Stimulated activated CD8-positive, alpha-beta memory T cell treated with anti-CD3 and anti-CD28 coated beads, Interleukin-2, amount 100 ng/mL, for 48 hours (primary cell): ENCODE measurements at regions not wholly inside any gene's neighbourhood (a gene's known extent, or its start where the extent isn't known, plus 50 kb on each side); places are given as distances from the start of the nearest gene placed in this dataset.
"Not testable (repeated sequence)": the region's sequence is repeated elsewhere in the genome, so short reads cannot be mapped to it uniquely, and the experiment has no call there.

Source experiments
- DNase-seq, 2 donors: peaks; one replicate each; pipeline ENCODE4 v3.0.0-alpha.2; 2020; ENCODE audit warnings: low read depth in 2 of 2

GRCh38 chr2:128596396-128597120 is 277.9 kb upstream of the HS6ST1 start:
- DNase-seq = no peak

DNA sequence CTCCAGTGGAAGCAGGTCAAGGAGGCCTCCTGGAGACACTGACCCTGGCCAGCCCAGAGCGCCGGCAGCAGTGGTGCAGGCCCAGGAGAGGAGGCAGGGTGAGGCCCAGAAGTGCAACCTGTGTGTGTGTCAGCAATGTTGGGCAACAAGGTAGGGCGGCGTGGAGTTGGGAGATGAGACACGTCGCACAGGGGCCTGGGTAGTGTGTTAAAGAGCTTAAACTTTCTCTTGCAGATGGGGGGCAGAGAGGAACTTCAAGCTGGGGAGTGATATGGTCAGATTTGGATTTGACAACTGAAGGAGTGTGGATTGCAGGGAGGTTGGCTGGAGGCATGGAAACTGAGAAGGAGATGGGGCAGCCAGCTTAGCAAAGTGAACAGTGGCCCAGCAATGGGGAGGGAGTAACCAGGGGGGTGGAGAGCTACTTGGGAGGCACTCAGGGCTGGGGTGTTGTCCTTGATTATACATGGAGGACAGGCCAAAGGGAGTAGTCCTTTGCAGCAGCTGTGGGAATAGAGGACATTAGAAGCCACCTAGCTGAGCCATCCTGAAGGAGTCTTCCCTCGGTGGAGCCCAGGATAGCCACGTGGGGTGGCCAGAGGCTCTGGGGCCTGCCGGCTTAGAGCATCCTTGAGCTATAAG is 278.6 kb upstream of the HS6ST1 start:
- DNase-seq = no peak

GRCh38 chr2:128598260-128598659 is 279.6 kb upstream of the HS6ST1 start:
- DNase-seq = not testable (repeated sequence)

DNA sequence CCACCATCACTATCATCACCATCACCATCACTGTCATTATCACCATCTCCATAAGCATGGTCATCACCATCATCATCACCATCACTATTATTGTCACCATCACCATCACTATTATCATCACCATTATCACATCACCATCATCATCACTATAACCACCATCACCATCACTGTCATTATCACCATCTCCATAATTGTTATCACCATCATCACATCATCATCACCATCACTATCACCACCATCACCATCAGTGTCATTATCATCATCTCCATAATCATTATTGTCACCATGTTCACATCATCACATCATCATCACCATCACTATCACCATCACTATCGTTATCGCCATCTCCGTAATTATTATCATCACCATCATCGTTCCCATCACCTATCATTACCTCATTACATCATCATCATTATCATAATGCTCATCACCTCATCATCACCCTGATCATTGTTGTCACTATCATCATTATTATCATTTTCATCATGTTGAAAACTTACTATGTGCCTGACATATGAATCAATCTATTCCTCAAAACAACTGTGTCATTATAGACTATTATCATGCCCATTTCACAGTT is 280.3 kb upstream of the HS6ST1 start:
- no peak for DNase-seq

- DNase-seq = no peak
Measured at GRCh38 chr2:128599700-128600099, 281.0 kb upstream of the HS6ST1 start.

- DNase-seq = no peak
Measured at GRCh38 chr2:128600581-128601297, 282.1 kb upstream of the HS6ST1 start.

DNA sequence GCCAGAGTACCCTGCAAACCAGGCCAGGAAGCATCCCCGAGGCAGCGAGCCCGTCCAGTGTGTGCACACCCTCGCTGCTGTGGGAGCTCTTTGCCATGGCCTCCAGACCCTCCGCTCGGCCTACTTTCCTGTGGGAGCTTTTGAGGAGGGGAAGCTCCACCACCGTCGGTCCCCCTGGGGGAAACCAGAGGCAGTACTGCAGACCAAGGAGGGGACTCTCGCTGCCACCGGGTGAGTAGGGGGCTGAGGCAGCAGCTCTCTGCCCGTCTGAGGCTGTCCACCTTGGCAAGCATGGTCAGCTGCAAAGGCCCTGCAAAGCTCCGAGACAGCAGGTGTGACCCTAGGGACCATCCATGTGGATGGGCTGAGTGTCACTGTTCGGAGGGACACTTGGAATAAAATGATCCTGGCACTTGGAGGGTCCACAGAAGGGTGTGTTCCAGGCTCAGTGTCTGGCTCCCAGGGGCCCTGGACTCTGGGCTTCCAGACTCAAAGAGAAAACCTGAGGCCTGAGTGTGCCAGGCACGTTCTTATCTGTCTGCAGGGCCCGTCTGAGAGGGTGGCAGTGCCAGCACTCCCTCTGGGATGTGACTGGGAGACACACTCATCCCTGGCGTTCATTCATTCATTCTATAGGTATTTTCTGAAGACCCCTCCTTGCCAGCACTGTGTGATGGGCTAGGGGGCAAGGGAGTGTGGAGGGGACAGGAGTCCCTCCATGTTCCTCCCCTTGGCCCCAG is 282.8 kb upstream of the HS6ST1 start:
- no peak for DNase-seq

DNA sequence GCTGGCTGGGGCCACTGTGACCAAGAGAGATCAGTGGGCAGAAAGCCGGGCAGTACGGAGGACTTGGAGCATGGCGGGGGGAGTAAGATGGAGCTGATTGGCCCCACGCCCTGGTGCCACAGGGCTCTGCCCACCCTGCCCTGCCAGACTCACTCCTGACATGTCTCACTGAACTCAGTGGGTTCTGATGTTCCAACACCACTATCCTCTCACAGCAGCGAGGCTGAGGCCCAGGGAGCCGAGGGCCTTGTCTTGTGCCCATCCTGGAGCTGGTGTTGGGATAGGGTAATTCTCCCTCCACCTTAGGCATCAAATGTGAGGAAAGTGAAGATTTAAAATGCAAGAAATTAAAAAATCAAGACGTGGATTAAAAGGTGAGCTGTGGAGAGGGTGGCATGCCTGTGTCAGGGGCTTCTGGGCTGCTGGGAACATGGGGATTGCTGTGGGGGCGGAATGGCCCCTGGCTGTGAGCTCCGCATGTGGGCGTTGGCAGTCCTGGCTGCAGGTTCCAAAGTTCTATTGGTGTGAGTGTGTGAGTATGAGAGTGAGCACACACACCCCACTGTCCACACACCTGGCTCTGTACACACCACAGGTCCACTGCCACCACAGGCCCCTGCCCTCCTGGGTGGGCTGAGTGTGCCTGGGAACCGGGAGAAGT is 283.5 kb upstream of the HS6ST1 start:
- no peak for DNase-seq

DNA sequence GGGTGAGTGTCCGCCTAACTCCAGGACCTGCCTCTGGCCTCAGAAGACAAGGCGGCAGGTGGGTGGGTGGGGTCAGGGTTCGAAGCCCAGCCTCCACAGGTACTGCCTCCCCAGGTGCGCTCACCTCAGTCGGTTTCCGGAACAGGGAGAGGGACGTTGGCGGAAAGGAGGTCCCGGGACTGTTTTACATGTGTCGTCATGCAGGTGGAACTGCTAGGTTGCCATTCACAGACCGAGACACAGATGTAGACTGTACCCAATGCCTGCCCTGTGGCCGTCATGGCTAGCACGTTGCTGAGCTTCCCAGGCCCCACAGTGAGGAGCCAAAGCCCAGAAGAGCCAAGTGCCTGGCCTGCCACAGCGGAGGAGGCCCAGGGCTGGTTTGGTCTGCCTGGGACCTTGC is 284.0 kb upstream of the HS6ST1 start:
- DNase-seq = no peak

DNA sequence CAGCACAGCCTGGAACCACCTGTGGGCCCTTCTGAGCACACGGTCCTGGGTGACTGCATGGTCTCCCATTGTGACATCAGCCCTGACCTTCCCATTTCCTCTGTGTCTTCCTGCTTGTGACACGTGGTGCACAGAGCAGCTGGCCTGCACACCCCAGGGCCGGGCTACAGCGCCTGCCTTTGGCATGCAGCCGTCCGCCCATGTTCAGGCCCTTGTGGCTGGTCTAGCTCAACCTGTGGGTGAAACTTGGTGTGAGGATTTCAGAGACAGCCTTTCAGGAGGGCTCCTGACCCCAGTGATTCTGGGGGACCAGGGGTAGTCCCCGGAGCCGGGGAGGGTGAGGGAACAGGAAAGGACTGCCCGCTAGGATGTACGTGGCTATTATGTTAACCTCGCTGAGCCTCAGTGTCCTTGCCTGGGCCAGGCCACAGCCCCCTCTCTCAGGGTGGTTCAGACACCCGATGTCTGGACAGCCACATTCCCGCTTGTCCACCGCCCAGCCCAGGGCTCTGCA is 284.8 kb upstream of the HS6ST1 start:
- no peak for DNase-seq

GRCh38 chr2:128604045-128604444 is 285.4 kb upstream of the HS6ST1 start:
- no peak for DNase-seq

GRCh38 chr2:128604581-128604980 is 285.9 kb upstream of the HS6ST1 start:
- not testable (repeated sequence) for DNase-seq

DNA sequence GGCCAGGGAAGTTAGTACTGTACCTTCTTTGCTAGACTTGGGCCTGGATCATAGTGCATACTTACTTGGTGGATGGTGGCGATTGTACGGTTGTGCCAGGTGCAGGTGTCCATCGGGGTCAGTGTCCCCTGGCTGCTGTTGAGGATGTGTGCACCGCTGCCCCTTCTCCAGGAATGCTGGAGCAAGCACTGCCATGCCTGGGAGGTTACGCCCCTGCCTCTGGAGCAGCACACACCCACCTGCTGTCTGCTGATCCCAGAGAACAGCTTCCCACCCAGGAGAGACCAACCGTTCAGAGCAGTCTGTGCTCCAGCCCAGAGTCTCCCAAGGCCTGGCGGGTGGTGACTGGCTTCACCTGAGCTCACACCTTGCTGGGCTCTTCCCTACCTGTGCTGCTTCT is 286.8 kb upstream of the HS6ST1 start:
- no peak for DNase-seq

DNA sequence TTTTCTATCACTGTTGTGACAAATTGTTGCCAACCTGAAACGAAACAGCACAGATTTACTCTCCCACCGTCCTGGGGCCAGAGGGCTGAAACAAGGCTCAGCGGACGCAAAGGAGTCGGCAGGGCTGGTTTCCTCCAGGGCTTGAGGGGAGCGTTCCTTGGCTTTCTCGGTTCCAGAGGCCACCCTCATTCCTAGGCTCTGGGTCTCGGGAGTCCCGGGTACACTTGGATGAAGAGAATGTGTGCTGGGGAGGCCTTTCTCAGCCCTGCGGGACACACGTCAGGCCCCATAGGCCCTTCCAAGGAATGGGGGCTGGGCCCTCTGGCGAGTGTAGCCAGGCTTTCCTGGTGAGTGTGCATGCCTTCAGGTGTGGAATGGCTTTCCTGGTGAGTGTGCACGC is 287.3 kb upstream of the HS6ST1 start:
- no peak for DNase-seq

GRCh38 chr2:128606837-128607236 is 288.2 kb upstream of the HS6ST1 start:
- no peak for DNase-seq

GRCh38 chr2:128607440-128607839 is 288.8 kb upstream of the HS6ST1 start:
- no peak for DNase-seq

- DNase-seq = no peak
Measured at GRCh38 chr2:128607911-128608506, 289.3 kb upstream of the HS6ST1 start.

DNA sequence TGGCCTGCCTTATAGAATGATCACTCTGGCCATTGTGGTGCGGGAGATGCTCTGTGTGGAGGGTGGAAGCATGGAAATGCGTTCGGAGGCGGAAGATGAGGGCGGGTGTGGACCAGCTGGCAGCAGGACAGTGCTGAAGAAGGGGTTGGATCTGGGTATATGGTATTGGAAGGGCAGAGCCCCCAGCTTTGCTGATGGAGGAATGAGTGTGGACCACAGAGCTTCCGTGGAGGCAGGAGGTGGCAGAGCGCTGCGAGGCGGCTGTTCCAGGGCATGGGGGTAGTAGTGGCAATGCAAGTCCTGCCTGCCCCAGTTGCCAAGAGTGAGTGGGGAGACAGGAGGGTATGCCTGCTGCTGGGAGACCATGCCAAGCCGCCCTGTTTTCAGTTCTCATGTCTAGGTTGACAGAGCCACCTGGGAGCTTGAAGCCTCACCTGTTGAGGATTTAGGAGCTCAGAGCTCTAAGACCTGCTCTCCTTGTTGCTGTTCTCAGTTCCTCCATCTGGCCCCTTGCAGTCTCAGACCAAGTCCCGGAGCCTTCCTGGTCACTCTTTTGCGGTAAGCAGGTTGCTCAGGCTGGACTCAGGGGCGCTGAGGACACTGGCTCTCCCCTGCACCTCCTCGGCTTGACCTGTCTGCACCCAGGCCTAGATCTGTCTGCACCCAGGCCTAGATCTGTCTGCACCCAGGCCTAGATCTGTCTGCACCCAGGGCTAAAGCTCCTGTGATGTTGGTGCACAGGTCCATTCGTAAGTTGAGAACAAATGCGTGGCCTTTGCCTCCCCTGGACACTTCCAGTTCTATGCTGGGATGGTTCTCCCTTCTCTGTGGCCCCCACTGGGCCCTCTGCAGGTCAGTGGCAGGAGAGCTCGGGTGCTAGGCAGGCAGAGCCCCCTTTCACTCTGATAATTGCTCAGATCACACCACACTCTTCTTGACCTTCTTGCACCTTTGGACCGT is 290.5 kb upstream of the HS6ST1 start:
- no peak for DNase-seq

DNA sequence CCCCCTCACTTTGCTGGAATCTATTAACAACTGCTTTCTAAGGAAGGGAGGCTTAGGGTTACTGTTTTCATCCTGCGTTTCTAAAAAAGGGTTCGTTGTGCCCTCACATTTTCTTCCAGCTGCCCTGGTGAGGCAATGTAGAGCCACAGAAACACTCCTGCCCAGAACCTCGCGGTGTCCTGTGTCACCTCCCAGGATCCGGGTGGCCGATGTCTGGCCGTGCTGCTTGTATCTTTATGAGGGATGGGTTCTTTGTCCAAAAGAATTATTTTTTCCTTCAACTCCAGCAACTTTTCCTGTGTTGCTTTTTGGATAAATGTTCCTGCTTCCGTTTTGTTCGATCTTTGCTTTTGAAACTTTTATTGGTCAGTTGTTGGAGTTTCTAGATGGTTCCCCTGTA is 291.8 kb upstream of the HS6ST1 start:
- no peak for DNase-seq
